ENCODE measurements at regions not wholly inside any gene's neighbourhood (a gene's known extent, or its start where the extent isn't known, plus 50 kb on each side); places are given as distances from the start of the nearest gene placed in this dataset.

GRCh38 chr16:9384141-9384540 is 292.7 kb downstream of the HAPSTR1 start:
- TF ChIP-seq ESRRG (CRISPR knock-in tag; IDR thresholded peaks at IDR 0.05) (no peak), CREB5 (CRISPR knock-in tag; IDR thresholded peaks at IDR 0.05; ENCODE audit: low read depth) (no peak), ZNF565 (CRISPR knock-in tag; conservative IDR thresholded peaks at IDR 0.05; ENCODE audit: low read depth) (no peak), CSDC2 (CRISPR knock-in tag; IDR thresholded peaks at IDR 0.05) (no peak), PATZ1 (CRISPR knock-in tag; IDR thresholded peaks at IDR 0.05; ENCODE audit: borderline replicate concordance) (no peak), ZFP30 (CRISPR knock-in tag; IDR thresholded peaks at IDR 0.05) (no peak), RARB (CRISPR knock-in tag; IDR thresholded peaks at IDR 0.05) (no peak), ARNTL (CRISPR knock-in tag; IDR thresholded peaks at IDR 0.05; ENCODE audit: borderline replicate concordance, low read depth) (no peak), TSHZ2 (CRISPR knock-in tag; IDR thresholded peaks at IDR 0.05) (no peak), PPARA (CRISPR knock-in tag; IDR thresholded peaks at IDR 0.05; ENCODE audit: borderline replicate concordance) (no peak), ZFP3 (CRISPR knock-in tag; IDR thresholded peaks at IDR 0.05) (no peak), OSR1 (CRISPR knock-in tag; IDR thresholded peaks at IDR 0.05) (no peak), TOX (CRISPR knock-in tag; IDR thresholded peaks at IDR 0.05; ENCODE audit: borderline replicate concordance) (no peak), SNAI2 (CRISPR knock-in tag; IDR thresholded peaks at IDR 0.05) (no peak)

Measured in SK-N-SH treated with all-trans-retinoic acid at 6 μM for 48 hours (cell line).